GM12878 (cell line): ENCODE measurements at regions not wholly inside any gene's neighbourhood (a gene's known extent, or its start where the extent isn't known, plus 50 kb on each side); places are given as distances from the start of the nearest gene placed in this dataset.

Source experiments
- ATAC-seq: fragments of 200-7000 bp; cut with Tn5 transposase; 3 replicates; pipeline ENCODE4 v1.9.1; 2020; ENCODE audit warnings: mild to moderate bottlenecking, moderate library complexity
- BruUV-seq: library from RNA; stranded (reverse); fragments of 400-500 nt; replicated peaks from 2 replicates; lab custom pipeline; 2021; lab: Mats Ljungman, UMichigan
- CTCF ChIA-PET: fragments of 300-600 bp; sonication (Branson Sonifier 250); formaldehyde crosslinking; extraction: SDS; loops from one replicate; lab custom pipeline; 2021; ENCODE audit warnings: inconsistent platforms; lab: Yijun Ruan, JAX
- POLR2A ChIA-PET: fragments of 350-600 bp; formaldehyde crosslinking; extraction: SDS; loops from one replicate; lab custom pipeline; 2021; ENCODE audit warnings: inconsistent platforms; lab: Charles Lee
- RAD21 ChIA-PET: fragments of 300-600 bp; sonication (Branson Sonifier 250); formaldehyde crosslinking; loops from one replicate; lab custom pipeline; 2023; ENCODE audit warnings: antibody characterized with exemption; ENCODE audit not compliant: unreplicated experiment; lab: Charles Lee
- SMC1A ChIA-PET: fragments of 300-600 bp; sonication (Branson Sonifier 250); formaldehyde crosslinking; loops from one replicate; lab custom pipeline; 2023; ENCODE audit not compliant: unreplicated experiment, uncharacterized antibody; lab: Charles Lee
- DNase-seq: peaks from one replicate; pipeline ENCODE4 v3.0.0-alpha.2; 2011; ENCODE audit warnings: low read depth, low spot score
- FAIRE-seq: peaks from 3 replicates; lab custom pipeline; 2011; peaks lifted over from hg19 to GRCh38; lab: Jason Lieb, UNC
- H2AFZ ChIP-seq: 2 replicates; pipeline ENCODE4 v1.6.0; 2011; ENCODE audit warnings: low read depth, low read length, control low read depth; ENCODE audit not compliant: control insufficient read depth
- H3K27ac ChIP-seq: 2 replicates; pipeline ENCODE4 v1.5.1; 2011; ENCODE audit warnings: control low read depth; ENCODE audit not compliant: control insufficient read depth, insufficient read depth
- H3K27me3 ChIP-seq, 2 experiments: replicated peaks in 1 of 2; 2 replicates each; pipeline versions ENCODE4 v1.6.0 to v1.6.1; 2011; ENCODE audit warnings: low read length in 1 of 2; ENCODE audit not compliant: control insufficient read depth in 2 of 2, insufficient read depth in 2 of 2
- H3K36me3 ChIP-seq, 2 experiments: 2 replicates each; pipeline ENCODE4 v1.5.1; 2011; ENCODE audit warnings: low read length in 1 of 2; ENCODE audit not compliant: control insufficient read depth in 2 of 2, insufficient read depth in 2 of 2
- H3K4me1 ChIP-seq: 2 replicates; pipeline ENCODE4 v1.6.1; 2011; ENCODE audit warnings: mild to moderate bottlenecking, low read length, moderate library complexity, mixed read lengths; ENCODE audit not compliant: control insufficient read depth, insufficient read depth
- H3K4me2 ChIP-seq: 2 replicates; pipeline ENCODE4 v1.6.0; 2011; ENCODE audit warnings: control low read depth; ENCODE audit not compliant: control insufficient read depth, insufficient read depth
- H3K4me3 ChIP-seq: fragments of 200-600 bp; sonication (generic); 2 replicates; pipeline ENCODE4 v1.5.1; 2016
- H3K79me2 ChIP-seq: 2 replicates; pipeline ENCODE4 v1.6.0; 2011; ENCODE audit warnings: low read length; ENCODE audit not compliant: control insufficient read depth, insufficient read depth
- H3K9ac ChIP-seq: 2 replicates; pipeline ENCODE4 v1.8.0; 2011; ENCODE audit warnings: low read length, control low read depth, mixed read lengths; ENCODE audit not compliant: control insufficient read depth, insufficient read depth
- H3K9me3 ChIP-seq: replicated peaks from 3 replicates; pipeline ENCODE4 v1.5.1; 2011; ENCODE audit warnings: mild to moderate bottlenecking, low read length; ENCODE audit not compliant: control insufficient read depth, insufficient read depth
- H4K20me1 ChIP-seq: 2 replicates; pipeline ENCODE4 v1.6.0; 2011; ENCODE audit not compliant: control insufficient read depth, insufficient read depth
- IKZF1 ChIP-seq: fragments of 450-650 bp; conservative IDR thresholded peaks from 2 replicates; pipeline ENCODE4 v1.6.1; 2017; ENCODE audit warnings: antibody characterized with exemption, mild to moderate bottlenecking
- MTA2 ChIP-seq: fragments of 450-650 bp; IDR thresholded peaks from 2 replicates; pipeline ENCODE4 v1.6.1; 2016; ENCODE audit warnings: low read depth, mild to moderate bottlenecking, moderate library complexity
- RAD51 ChIP-seq: fragments of 450-650 bp; IDR thresholded peaks from 2 replicates; pipeline ENCODE4 v1.6.1; 2016; ENCODE audit warnings: moderate library complexity, mild to moderate bottlenecking, inconsistent platforms
- STAT1 ChIP-seq: fragments of 450-650 bp; conservative IDR thresholded peaks from 2 replicates; pipeline ENCODE4 v1.6.1; 2014; ENCODE audit warnings: antibody characterized with exemption, mild to moderate bottlenecking
- WGBS: methylation state at CpG from one replicate; pipeline ENCODE4 v1.1.6; 2016; ENCODE audit warnings: low lambda C conversion rate; ENCODE audit not compliant: insufficient replicate concordance, insufficient coverage; ENCODE audit errors: missing lambda C conversion rate; 5-methylcytosine and 5-hydroxymethylcytosine counted together
- in situ Hi-C: fragments of 300-500 bp; cut with MboI; formaldehyde crosslinking; loops from 9 replicates; pipeline ENCODE4 v1.14.3; 2018; ENCODE audit warnings: mixed read lengths
- intact Hi-C: fragments of 100-400 bp; cut with micrococcal nuclease; formaldehyde crosslinking; loops from one replicate; pipeline ENCODE4 v1.14.2; 2022; ENCODE audit not compliant: unreplicated experiment
- TF ChIP-seq, protein P1 (sequence below): fragments of 450-650 bp; IDR thresholded peaks from 2 replicates; pipeline ENCODE4 v1.6.1; 2014; ENCODE audit warnings: mild to moderate bottlenecking
- TF ChIP-seq, protein P2 (sequence below): fragments of 450-650 bp; IDR thresholded peaks from 2 replicates; pipeline ENCODE4 v1.6.1; 2016; ENCODE audit warnings: mild to moderate bottlenecking

DNA sequence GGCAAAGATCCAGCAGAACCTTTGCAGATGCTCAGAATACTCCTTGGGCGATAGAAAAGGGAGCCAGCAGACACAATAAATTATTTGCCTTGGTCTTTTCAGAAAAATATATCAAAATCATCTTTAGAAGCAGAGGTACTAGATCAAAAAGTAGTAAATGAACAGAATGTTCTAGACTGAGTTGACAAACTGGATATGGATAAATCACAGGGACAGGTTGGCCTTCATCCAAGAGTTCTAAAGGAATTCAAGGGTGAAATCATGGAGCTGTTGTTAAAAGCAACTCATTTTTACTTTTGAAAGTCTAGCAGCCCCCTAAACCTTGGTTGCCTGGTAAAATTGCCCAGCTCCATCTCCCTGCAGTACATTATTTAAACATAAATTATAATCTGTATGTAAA lies 99.1 kb downstream of the PLCE1 start:
- ChIA-PET CTCF (no interaction called here), RAD21 (no interaction called here), SMC1A (interaction anchor here (0.8 kb wide), 1 partner anchor 338 kb away, joined by 3 read pairs; no protein-coding TSS in a partner anchor), POLR2A (interaction anchor here (0.7 kb wide), 1 partner anchor 430 kb away, joined by 6 read pairs; no protein-coding TSS in a partner anchor)
- no peak for DNase-seq
- Histone ChIP-seq H3K79me2 (no peaks in the 10 kb centered on the region), H3K9ac (no peak overlapping the region), H3K4me3 (no peak overlapping the region), H3K27me3 (peaks cover 0 to 2% of the 10 kb centered on the region in 2 experiments; a peak in 3 of 4 replicates), H4K20me1 (no peaks in the 10 kb centered on the region), H3K36me3 (no peaks in the 10 kb centered on the region), H3K9me3 (no peaks in the 10 kb centered on the region), H3K27ac (no peak overlapping the region), H3K4me2 (no peak overlapping the region), H2AFZ (no peak overlapping the region), H3K4me1 (no peaks in the 10 kb centered on the region)
- FAIRE-seq = no peak
- in situ Hi-C loops (no loop called here), intact Hi-C loops (no loop called here)
- ATAC-seq = no peak
- WGBS = 0% methylated on average over 1 of the region's 1 CpG
- no TSS peak for BruUV-seq
- TF ChIP-seq, protein P1, sequence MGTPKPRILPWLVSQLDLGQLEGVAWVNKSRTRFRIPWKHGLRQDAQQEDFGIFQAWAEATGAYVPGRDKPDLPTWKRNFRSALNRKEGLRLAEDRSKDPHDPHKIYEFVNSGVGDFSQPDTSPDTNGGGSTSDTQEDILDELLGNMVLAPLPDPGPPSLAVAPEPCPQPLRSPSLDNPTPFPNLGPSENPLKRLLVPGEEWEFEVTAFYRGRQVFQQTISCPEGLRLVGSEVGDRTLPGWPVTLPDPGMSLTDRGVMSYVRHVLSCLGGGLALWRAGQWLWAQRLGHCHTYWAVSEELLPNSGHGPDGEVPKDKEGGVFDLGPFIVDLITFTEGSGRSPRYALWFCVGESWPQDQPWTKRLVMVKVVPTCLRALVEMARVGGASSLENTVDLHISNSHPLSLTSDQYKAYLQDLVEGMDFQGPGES = no peak
- TF ChIP-seq MTA2 (no peak), RAD51 (no peak), STAT1 (no peak), IKZF1 (no peak)
- TF ChIP-seq, protein P2, sequence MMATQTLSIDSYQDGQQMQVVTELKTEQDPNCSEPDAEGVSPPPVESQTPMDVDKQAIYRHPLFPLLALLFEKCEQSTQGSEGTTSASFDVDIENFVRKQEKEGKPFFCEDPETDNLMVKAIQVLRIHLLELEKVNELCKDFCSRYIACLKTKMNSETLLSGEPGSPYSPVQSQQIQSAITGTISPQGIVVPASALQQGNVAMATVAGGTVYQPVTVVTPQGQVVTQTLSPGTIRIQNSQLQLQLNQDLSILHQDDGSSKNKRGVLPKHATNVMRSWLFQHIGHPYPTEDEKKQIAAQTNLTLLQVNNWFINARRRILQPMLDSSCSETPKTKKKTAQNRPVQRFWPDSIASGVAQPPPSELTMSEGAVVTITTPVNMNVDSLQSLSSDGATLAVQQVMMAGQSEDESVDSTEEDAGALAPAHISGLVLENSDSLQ = no peak
